H9 (cell line): ENCODE measurements at regions not wholly inside any gene's neighbourhood (a gene's known extent, or its start where the extent isn't known, plus 50 kb on each side); places are given as distances from the start of the nearest gene placed in this dataset.

ENCODE experiments used
- DNase-seq: peaks from one replicate; pipeline ENCODE4 v3.0.0-alpha.2; 2017
- H2AFZ ChIP-seq: one replicate; pipeline ENCODE4 v1.6.1; 2013; ENCODE audit warnings: mild to moderate bottlenecking, low read length, control low read depth, moderate library complexity
- H2AK5ac ChIP-seq: 2 replicates; pipeline ENCODE4 v1.6.1; 2013; ENCODE audit warnings: low read length, control low read depth, mixed read lengths; ENCODE audit not compliant: insufficient read length
- H2BK120ac ChIP-seq: one replicate; pipeline ENCODE4 v1.6.1; 2013; ENCODE audit warnings: low read depth, mild to moderate bottlenecking, low read length, control low read depth, inconsistent platforms; ENCODE audit not compliant: poor library complexity, severe bottlenecking
- H2BK12ac ChIP-seq: 2 replicates; pipeline ENCODE4 v1.6.1; 2013; ENCODE audit warnings: low read length, control low read depth, mixed read lengths, low read depth; ENCODE audit not compliant: insufficient read length
- H2BK15ac ChIP-seq: 2 replicates; pipeline ENCODE4 v1.6.1; 2013; ENCODE audit warnings: low read depth, low read length, control low read depth
- H2BK20ac ChIP-seq: one replicate; pipeline ENCODE4 v1.6.1; 2013; ENCODE audit warnings: low read depth, mild to moderate bottlenecking, low read length, control low read depth, inconsistent platforms; ENCODE audit not compliant: poor library complexity, severe bottlenecking
- H2BK5ac ChIP-seq: 2 replicates; pipeline ENCODE4 v1.6.1; 2013; ENCODE audit warnings: low read length, control low read depth, mixed read lengths; ENCODE audit not compliant: insufficient read length
- H3K14ac ChIP-seq: 2 replicates; pipeline ENCODE4 v1.6.1; 2013; ENCODE audit warnings: low read length, control low read depth; ENCODE audit not compliant: insufficient read depth
- H3K18ac ChIP-seq: 2 replicates; pipeline ENCODE4 v1.6.1; 2013; ENCODE audit warnings: low read depth, mild to moderate bottlenecking, mixed read lengths, low read length, control low read depth; ENCODE audit not compliant: insufficient read length
- H3K23ac ChIP-seq: 2 replicates; pipeline ENCODE4 v1.6.1; 2013; ENCODE audit warnings: low read length, control low read depth, mixed read lengths, low read depth; ENCODE audit not compliant: insufficient read length
- H3K23me2 ChIP-seq: 2 replicates; pipeline ENCODE4 v1.6.1; 2013; ENCODE audit warnings: low read depth, mild to moderate bottlenecking, mixed read lengths, low read length, control low read depth; ENCODE audit not compliant: insufficient read length, poor library complexity, severe bottlenecking
- H3K27ac ChIP-seq: 2 replicates; pipeline ENCODE4 v1.5.1; 2013; ENCODE audit warnings: low read length, control low read depth, mixed read lengths, low read depth; ENCODE audit not compliant: insufficient read length
- H3K27me3 ChIP-seq: 2 replicates; pipeline ENCODE4 v1.6.1; 2013; ENCODE audit warnings: low read length, control low read depth, inconsistent platforms; ENCODE audit not compliant: insufficient read depth
- H3K4ac ChIP-seq: 2 replicates; pipeline ENCODE4 v1.6.1; 2013; ENCODE audit warnings: low read depth, mild to moderate bottlenecking, control low read depth, inconsistent platforms, low read length, moderate library complexity
- H3K4me1 ChIP-seq: 2 replicates; pipeline ENCODE4 v1.6.1; 2013; ENCODE audit warnings: low read length, control low read depth, inconsistent platforms; ENCODE audit not compliant: insufficient read depth
- H3K4me2 ChIP-seq: 2 replicates; pipeline ENCODE4 v1.6.1; 2013; ENCODE audit warnings: low read length, control low read depth, mixed read lengths; ENCODE audit not compliant: insufficient read length, insufficient read depth
- H3K56ac ChIP-seq: 2 replicates; pipeline ENCODE4 v1.6.1; 2013; ENCODE audit warnings: low read depth, mild to moderate bottlenecking, mixed read lengths, low read length, control low read depth; ENCODE audit not compliant: insufficient read length
- H3K79me1 ChIP-seq: 2 replicates; pipeline ENCODE4 v1.6.1; 2013; ENCODE audit warnings: low read depth, mild to moderate bottlenecking, moderate library complexity, low read length, control low read depth, inconsistent platforms; ENCODE audit not compliant: insufficient read depth, poor library complexity, severe bottlenecking
- H3K79me2 ChIP-seq: 2 replicates; pipeline ENCODE4 v1.6.1; 2013; ENCODE audit warnings: low read length, control low read depth, inconsistent platforms; ENCODE audit not compliant: insufficient read depth
- H3K9ac ChIP-seq: 2 replicates; pipeline ENCODE4 v1.6.1; 2013; ENCODE audit warnings: low read length, control low read depth, mixed read lengths; ENCODE audit not compliant: insufficient read length; ENCODE audit errors: extremely low read depth
- H3K9me3 ChIP-seq: one replicate; pipeline ENCODE4 v1.6.1; 2013; ENCODE audit warnings: low read depth, low read length, inconsistent platforms; ENCODE audit not compliant: control insufficient read depth
- H3T11ph ChIP-seq: one replicate; pipeline ENCODE4 v1.6.1; 2013; ENCODE audit warnings: mild to moderate bottlenecking, low read length, control low read depth, inconsistent platforms
- H4K20me1 ChIP-seq: one replicate; pipeline ENCODE4 v1.6.1; 2013; ENCODE audit not compliant: control insufficient read depth, insufficient read length, insufficient read depth
- H4K5ac ChIP-seq: 2 replicates; pipeline ENCODE4 v1.6.1; 2013; ENCODE audit warnings: low read depth, mild to moderate bottlenecking, mixed read lengths, low read length, control low read depth; ENCODE audit not compliant: insufficient read length
- H4K8ac ChIP-seq: replicated peaks from 2 replicates; pipeline ENCODE4 v1.6.1; 2013; ENCODE audit warnings: low read length, control low read depth, mixed read lengths, low read depth; ENCODE audit not compliant: insufficient read length
- H4K91ac ChIP-seq: 2 replicates; pipeline ENCODE4 v1.6.1; 2013; ENCODE audit warnings: low read depth, mild to moderate bottlenecking, moderate library complexity, mixed read lengths, low read length, control low read depth; ENCODE audit not compliant: insufficient read length
- H3K27ac Mint-ChIP-seq, 3 experiments: 2 replicates in 2 of 3; 3 replicates in 1 of 3; pipeline ENCODE4 v1.8.0; 2020 to 2021; ENCODE audit warnings: mixed read lengths in 3 of 3, mild to moderate bottlenecking in 1 of 3, moderate library complexity in 1 of 3
- H3K27me3 Mint-ChIP-seq: 2 replicates; pipeline ENCODE4 v1.8.0; 2021; ENCODE audit warnings: low read depth, mild to moderate bottlenecking, moderate library complexity, mixed read lengths
- H3K36me3 Mint-ChIP-seq, 3 experiments: 2 replicates in 2 of 3; 3 replicates in 1 of 3; pipeline ENCODE4 v1.8.0; 2020 to 2021; ENCODE audit warnings: low read depth in 3 of 3, mixed read lengths in 3 of 3; ENCODE audit not compliant: insufficient read depth in 1 of 3
- H3K4me1 Mint-ChIP-seq, 2 experiments: 2 replicates each; pipeline ENCODE4 v1.8.0; 2020; ENCODE audit warnings: mixed read lengths in 2 of 2
- H3K4me3 Mint-ChIP-seq, 2 experiments: 2 replicates in 1 of 2; 3 replicates in 1 of 2; pipeline ENCODE4 v1.8.0; 2020 to 2021; ENCODE audit warnings: mild to moderate bottlenecking in 2 of 2, mixed read lengths in 2 of 2, moderate library complexity in 1 of 2
- H3K9me3 Mint-ChIP-seq, 2 experiments: 2 replicates in 1 of 2; 3 replicates in 1 of 2; pipeline ENCODE4 v1.8.0; 2020; ENCODE audit warnings: mild to moderate bottlenecking in 2 of 2, mixed read lengths in 2 of 2, moderate library complexity in 1 of 2
- CTCF ChIP-seq: fragments of 200-600 bp; sonication (generic); conservative IDR thresholded peaks from 3 replicates; pipeline ENCODE4 v1.8.0; 2021; ENCODE audit warnings: antibody characterized with exemption, mild to moderate bottlenecking
- WGBS: extraction: QIAGEN DNeasy Blood & Tissue Kit; methylation state at CpG from one replicate; pipeline ENCODE4 v1.1.7; 2013; ENCODE audit warnings: missing lambda C conversion rate, low lambda C conversion rate, mixed read lengths; ENCODE audit not compliant: insufficient read length; ENCODE audit errors: extremely low coverage; 5-methylcytosine and 5-hydroxymethylcytosine counted together

GRCh38 chr10:60565492-60565891 lies 175.8 kb upstream of the ANK3 start:
- no peaks in the 10 kb centered on the region for H3K4me1 Mint-ChIP-seq
- Histone ChIP-seq H3K14ac (no peak overlapping the region), H2BK120ac (no peak overlapping the region), H3K4ac (no peak overlapping the region), H3K56ac (no peak overlapping the region), H3T11ph (no peak overlapping the region), H3K27me3 (no peaks in the 10 kb centered on the region), H3K9ac (no peak overlapping the region), H2AK5ac (no peak overlapping the region), H3K23me2 (no peaks in the 10 kb centered on the region), H2BK20ac (no peak overlapping the region), H3K79me2 (no peaks in the 10 kb centered on the region), H3K27ac (no peak overlapping the region), H4K8ac (no peak overlapping the region), H4K91ac (no peak overlapping the region), H2BK15ac (no peak overlapping the region), H3K79me1 (no peaks in the 10 kb centered on the region), H2BK12ac (no peak overlapping the region), H2AFZ (no peak overlapping the region), H3K18ac (no peak overlapping the region), H3K4me1 (no peaks in the 10 kb centered on the region), H3K23ac (no peak overlapping the region), H4K20me1 (no peaks in the 10 kb centered on the region), H2BK5ac (no peak overlapping the region), H4K5ac (no peak overlapping the region), H3K4me2 (no peak overlapping the region), H3K9me3 (peaks cover 12% of the 10 kb centered on the region)
- no CpG with 5 or more reads among the region's 2 CpGs for WGBS
- no peaks in the 10 kb centered on the region for H3K27me3 Mint-ChIP-seq
- H3K27ac Mint-ChIP-seq = no peak overlapping the region
- no peak overlapping the region for H3K4me3 Mint-ChIP-seq
- peaks cover 13 to 32% of the 10 kb centered on the region in 2 experiments; a peak in 4 of 5 replicates for H3K9me3 Mint-ChIP-seq
- no peak for DNase-seq
- TF ChIP-seq CTCF = no peak
- H3K36me3 Mint-ChIP-seq = peaks cover 18 to 34% (median 19%) of the 10 kb centered on the region in 3 experiments
